Stimulated activated CD8-positive, alpha-beta memory T cell treated with anti-CD3 and anti-CD28 coated beads, Interleukin-12 subunit alpha, Interleukin-12 subunit beta, amount 100 ng/mL, for 1 hour (primary cell): ENCODE measurements at regions not wholly inside any gene's neighbourhood (a gene's known extent, or its start where the extent isn't known, plus 50 kb on each side); places are given as distances from the start of the nearest gene placed in this dataset.

Experiments used
- DNase-seq: peaks from one replicate; pipeline ENCODE4 v3.0.0-alpha.2; 2020; ENCODE audit warnings: low read depth

DNA sequence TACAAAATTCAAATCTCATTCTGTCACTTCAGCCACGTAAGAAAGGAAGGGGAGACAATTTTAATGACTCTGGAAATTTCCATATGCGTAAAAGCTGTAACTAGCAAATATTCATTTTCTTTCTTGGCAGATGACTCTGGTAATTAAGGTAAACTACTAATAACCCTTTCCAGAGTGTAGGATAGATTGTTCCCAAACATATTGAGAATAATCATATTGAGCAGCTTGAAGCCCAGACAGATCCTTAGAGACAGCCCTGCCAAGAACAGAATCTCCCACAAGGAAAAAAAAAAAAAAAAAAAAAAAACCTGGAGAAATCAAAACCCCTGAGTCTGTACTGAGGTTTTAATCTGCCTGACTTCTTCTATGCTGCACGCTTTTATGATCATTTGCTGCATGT, 163.6 kb upstream of the TMPO start:
- DNase-seq: no peak

GRCh38 chr12:98352218-98352811, 163.1 kb upstream of the TMPO start:
- DNase-seq: no peak

GRCh38 chr12:98352835-98353234, 162.6 kb upstream of the TMPO start:
- DNase-seq: no peak

- DNase-seq: no peak
These were observed 160.8 kb upstream of the TMPO start for GRCh38 chr12:98354520-98355035.

DNA sequence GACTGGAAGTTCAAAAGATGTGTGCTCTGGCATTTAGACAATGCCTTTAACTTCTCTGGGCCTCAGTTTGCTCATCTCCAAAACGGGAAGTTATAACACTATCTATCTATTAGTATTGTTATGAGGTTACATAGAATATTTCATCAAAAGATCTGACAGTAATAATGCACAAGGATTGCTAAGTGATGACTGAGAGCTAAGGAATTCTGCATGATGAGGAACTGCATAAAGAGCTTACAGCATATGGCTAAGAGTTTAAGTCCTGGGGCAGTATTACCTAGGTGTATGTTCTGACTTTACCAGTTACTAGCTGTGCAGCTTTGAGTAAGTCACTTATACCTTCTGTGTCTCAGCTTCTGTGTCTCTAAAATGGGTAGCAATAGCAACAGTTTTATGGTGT, 160.1 kb upstream of the TMPO start:
- no peak for DNase-seq

DNA sequence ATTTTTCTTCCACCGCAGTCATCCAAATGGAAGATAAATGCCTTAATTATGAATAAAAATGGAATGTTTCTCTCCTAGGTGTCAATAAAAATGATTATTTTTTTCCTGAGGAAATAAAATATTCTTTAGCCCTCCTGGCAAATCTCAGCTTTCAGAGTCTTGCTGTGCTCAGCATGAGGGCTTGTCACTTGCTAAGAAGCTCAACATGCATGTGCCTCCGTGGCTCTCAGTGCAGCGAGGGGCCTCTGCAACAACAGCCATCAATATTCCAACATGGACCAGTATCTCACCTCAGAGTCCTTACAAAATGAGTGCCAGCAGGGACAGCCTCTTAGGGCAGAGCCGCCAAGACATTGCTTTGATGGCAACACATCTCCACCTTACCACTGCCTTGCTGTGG, 159.5 kb upstream of the TMPO start:
- no peak for DNase-seq

GRCh38 chr12:98358144-98358543, 157.2 kb upstream of the TMPO start:
- no peak for DNase-seq

GRCh38 chr12:98359856-98360255, 155.5 kb upstream of the TMPO start:
- DNase-seq: no peak

GRCh38 chr12:98360401-98360800, 155.0 kb upstream of the TMPO start:
- DNase-seq: no peak

GRCh38 chr12:98369581-98369980, 145.8 kb upstream of the TMPO start:
- DNase-seq: no peak

DNA sequence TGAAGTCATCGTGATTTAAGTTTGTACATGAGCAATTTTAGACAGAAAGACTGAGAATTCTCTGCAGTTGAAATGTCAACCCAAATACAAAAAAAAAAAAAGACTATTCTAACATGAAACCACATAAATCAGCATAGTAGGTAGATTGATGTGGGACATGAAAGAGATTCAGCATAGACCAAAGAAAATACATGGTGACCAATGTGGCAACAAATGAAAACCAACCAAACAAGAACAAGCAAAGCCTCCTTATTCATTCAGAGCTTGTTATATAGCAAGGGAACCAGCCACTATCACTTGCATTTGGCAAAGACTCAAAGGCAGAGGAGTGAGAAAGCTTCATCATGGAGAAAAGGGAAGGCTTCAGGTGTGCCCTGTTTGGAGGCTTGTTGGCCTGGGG, 144.4 kb upstream of the TMPO start:
- no peak for DNase-seq

DNA sequence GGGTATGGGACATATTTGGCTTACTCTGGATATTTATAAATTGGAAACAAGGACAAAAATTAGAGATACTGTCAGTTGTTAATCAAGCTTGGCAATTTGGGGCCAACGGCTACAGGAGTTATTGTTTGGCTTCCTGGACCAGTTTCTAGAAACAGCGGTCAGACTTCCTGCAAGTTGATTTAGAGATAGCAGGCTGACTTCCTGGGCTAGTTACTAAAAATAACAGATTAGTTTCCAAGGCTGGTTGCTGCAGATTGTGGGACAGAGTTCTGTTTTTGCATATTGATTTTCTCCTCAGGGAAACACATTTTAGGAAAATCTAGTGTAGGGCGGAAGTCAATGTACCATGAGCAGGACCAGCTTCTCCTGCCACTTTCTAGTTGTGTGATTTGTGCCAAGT, 144.0 kb upstream of the TMPO start:
- no peak for DNase-seq

- no peak for DNase-seq
These were observed 142.9 kb upstream of the TMPO start for GRCh38 chr12:98372340-98373024.

- no peak for DNase-seq
These were observed 142.3 kb upstream of the TMPO start for GRCh38 chr12:98373025-98373554.

- no peak for DNase-seq
These were observed 141.4 kb upstream of the TMPO start for GRCh38 chr12:98374007-98374406.

GRCh38 chr12:98379106-98379505, 136.3 kb upstream of the TMPO start:
- no peak for DNase-seq

DNA sequence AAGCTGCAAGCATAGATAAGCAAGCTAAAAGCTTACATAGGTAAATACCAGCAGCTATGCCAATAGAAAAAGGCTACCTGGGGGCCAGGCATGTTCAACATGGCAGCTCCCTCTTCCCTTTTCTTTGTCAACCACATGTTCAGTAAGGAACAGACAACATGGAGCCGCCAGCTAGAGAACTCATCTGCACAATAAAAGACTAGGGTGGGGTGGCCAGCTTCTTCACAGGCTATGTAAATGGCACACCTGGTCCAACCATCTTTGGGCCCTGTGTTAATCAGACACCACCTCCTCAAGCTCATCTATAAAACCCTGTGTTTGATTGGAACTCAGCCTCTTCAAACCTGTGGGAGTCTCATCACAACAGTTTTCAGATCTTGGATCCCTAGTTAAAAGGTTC, 129.7 kb upstream of the TMPO start:
- no peak for DNase-seq

- DNase-seq: no peak
These were observed 127.9 kb upstream of the TMPO start for GRCh38 chr12:98387444-98387843.

- DNase-seq: no peak
These were observed 127.3 kb upstream of the TMPO start for GRCh38 chr12:98388126-98388525.

- DNase-seq: no peak
These were observed 125.8 kb upstream of the TMPO start for GRCh38 chr12:98389593-98389992.

DNA sequence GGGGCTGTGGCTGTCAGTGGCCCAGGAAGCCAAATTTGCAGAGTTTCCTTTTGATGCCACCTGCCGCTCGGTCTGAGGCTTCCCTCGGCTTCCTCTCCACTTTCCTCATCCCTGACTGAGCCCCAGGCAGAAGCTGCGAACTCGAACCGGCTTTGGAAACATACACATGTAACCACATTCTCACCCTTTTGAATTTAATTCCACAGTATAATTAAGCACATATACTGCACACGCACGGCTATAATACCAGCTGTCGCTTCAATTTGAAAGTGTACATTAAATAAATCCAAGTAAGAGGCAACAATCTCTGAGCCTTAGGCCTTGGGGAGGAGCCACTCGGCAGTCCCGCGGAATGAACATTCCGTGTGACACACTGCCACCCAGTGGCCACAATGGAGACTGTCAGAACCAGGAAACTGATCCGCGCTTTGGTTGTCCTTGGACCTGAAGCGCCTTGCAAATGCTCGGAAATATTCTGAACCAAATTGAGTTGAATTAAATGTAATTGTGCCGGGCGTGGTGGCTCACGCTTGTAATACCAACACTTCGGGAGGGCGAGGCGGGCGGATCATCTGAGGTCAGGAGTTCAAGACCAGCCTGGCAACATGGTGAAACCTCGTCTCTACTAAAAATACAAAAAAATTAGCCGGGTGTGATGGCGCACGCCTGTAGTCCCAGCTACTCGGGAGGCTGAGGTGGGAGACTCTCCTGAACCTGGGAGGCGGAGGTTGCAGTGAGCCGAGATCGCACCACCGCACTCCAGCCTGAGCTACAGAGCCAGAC, 117.9 kb upstream of the TMPO start:
- peak; percentile 69 for DNase-seq

GRCh38 chr12:98399532-98399931, 115.9 kb upstream of the TMPO start:
- DNase-seq: peak; percentile 40

DNA sequence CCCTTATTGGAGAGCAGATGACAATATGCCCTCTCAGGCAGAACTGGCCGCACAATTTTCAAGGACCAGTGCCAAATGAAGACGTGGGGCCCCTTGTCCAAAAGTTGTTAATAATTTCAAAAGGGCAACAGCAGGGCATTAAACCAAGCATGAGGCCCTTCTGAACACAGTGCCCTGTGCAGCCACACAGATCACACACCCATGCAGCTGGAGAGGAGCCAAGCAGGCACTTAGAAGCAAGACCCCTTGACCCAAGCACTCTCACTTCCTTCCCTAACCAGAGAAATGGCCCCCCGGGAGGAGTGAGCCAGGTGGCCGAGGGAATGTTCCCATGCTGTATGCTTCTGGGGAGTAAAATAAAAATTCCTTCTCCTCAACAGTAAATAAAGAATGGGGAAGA, 114.0 kb upstream of the TMPO start:
- no peak for DNase-seq
